HCT116 (cell line): ENCODE measurements at regions not wholly inside any gene's neighbourhood (a gene's known extent, or its start where the extent isn't known, plus 50 kb on each side); places are given as distances from the start of the nearest gene placed in this dataset.

Source experiments
- ATAC-seq: fragments of 200-7000 bp; cut with Tn5 transposase; 2 replicates; pipeline ENCODE4 v1.9.1; 2020; ENCODE audit warnings: mild to moderate bottlenecking, moderate library complexity
- BruUV-seq: library from RNA; stranded (reverse); fragments of 400-500 nt; replicated peaks from 2 replicates; lab custom pipeline; 2021; lab: Mats Ljungman, UMichigan
- CTCF ChIA-PET: fragments of 300-600 bp; sonication (Branson Sonifier 250); formaldehyde crosslinking; loops from one replicate; lab custom pipeline; 2021; ENCODE audit warnings: antibody characterized with exemption; lab: Charles Lee
- POLR2A ChIA-PET: fragments of 300-600, 350-600 bp; sonication (Branson Sonifier 250); formaldehyde crosslinking; loops from one replicate; lab custom pipeline; 2021; ENCODE audit warnings: antibody characterized with exemption; lab: Charles Lee
- RAD21 ChIA-PET, 2 experiments: fragments of 300-600 bp; sonication (Branson Sonifier 250); formaldehyde crosslinking; loops; one replicate each; lab custom pipeline; 2023; ENCODE audit warnings: low total read pairs in 2 of 2; ENCODE audit not compliant: uncharacterized antibody in 2 of 2, unreplicated experiment in 2 of 2, low non-redundant PET in 1 of 2; lab: Charles Lee
- DNase-seq: peaks from one replicate; pipeline ENCODE4 v3.0.0-alpha.2; 2010; ENCODE audit warnings: low read depth, low spot score
- H2AFZ ChIP-seq: fragments of 200-600 bp; shearing (Covaris generic), sonication (generic); 2 replicates; pipeline ENCODE4 v1.6.1; 2017; ENCODE audit warnings: low read depth, mixed run types, mixed read lengths, antibody characterized with exemption, low read length; ENCODE audit not compliant: poor library complexity, severe bottlenecking
- H3K27ac ChIP-seq: 2 replicates; pipeline ENCODE4 v1.5.1; 2012; ENCODE audit warnings: low read depth, low read length
- H3K27me3 ChIP-seq: fragments of 200-600 bp; sonication (generic); 2 replicates; pipeline ENCODE4 v1.6.1; 2016; ENCODE audit warnings: mixed run types, low read length, mixed read lengths; ENCODE audit not compliant: insufficient read depth
- H3K36me3 ChIP-seq, 2 experiments: fragments of 200-500 bp in 1 of 2; fragments of 200-600 bp in 1 of 2; sonication (Bioruptor generic) in 1 of 2; sonication (generic) in 1 of 2; 2 replicates each; pipeline versions ENCODE4 v1.5.1 to v1.6.1; 2014 to 2016; ENCODE audit warnings: low read length in 2 of 2, inconsistent platforms in 1 of 2, mixed read lengths in 1 of 2, mixed run types in 1 of 2; ENCODE audit not compliant: insufficient read depth in 2 of 2, control insufficient read depth in 1 of 2
- H3K4me1 ChIP-seq, 2 experiments: fragments of 200-600 bp in 1 of 2; sonication (generic) in 1 of 2; 2 replicates each; pipeline versions ENCODE4 v1.5.1 to v1.6.1; 2012 to 2017; ENCODE audit warnings: low read length in 2 of 2, inconsistent platforms in 1 of 2, mild to moderate bottlenecking in 1 of 2, mixed read lengths in 1 of 2, mixed run types in 1 of 2, moderate library complexity in 1 of 2; ENCODE audit not compliant: insufficient read depth in 2 of 2, control insufficient read depth in 1 of 2
- H3K4me2 ChIP-seq: fragments of 200-600 bp; sonication (generic); 2 replicates; pipeline ENCODE4 v1.6.1; 2017; ENCODE audit warnings: mixed run types, low read length, mixed read lengths
- H3K4me3 ChIP-seq, 2 experiments: fragments of 200-600 bp in 1 of 2; sonication (generic) in 1 of 2; replicated peaks in 1 of 2; 2 replicates each; pipeline ENCODE4 v1.5.1; 2011 to 2016; ENCODE audit warnings: low read length in 2 of 2, control low read depth in 1 of 2, low read depth in 1 of 2, mild to moderate bottlenecking in 1 of 2, mixed read lengths in 1 of 2, mixed run types in 1 of 2
- H3K79me2 ChIP-seq: fragments of 200-600 bp; sonication (generic); 2 replicates; pipeline ENCODE4 v1.6.1; 2017; ENCODE audit warnings: mild to moderate bottlenecking, mixed run types, low read length, moderate library complexity, mixed read lengths; ENCODE audit not compliant: insufficient read depth
- H3K9ac ChIP-seq: fragments of 200-600 bp; sonication (generic); 2 replicates; pipeline ENCODE4 v1.6.1; 2016; ENCODE audit warnings: low read length, mixed read lengths
- H3K9me2 ChIP-seq: fragments of 200-600 bp; sonication (generic), shearing (Covaris generic); 2 replicates; pipeline ENCODE4 v1.6.1; 2017; ENCODE audit warnings: mixed run types, mild to moderate bottlenecking, moderate library complexity; ENCODE audit not compliant: insufficient read depth
- H3K9me3 ChIP-seq, 2 experiments: fragments of 200-500 bp in 1 of 2; fragments of 200-600 bp in 1 of 2; sonication (Bioruptor generic) in 1 of 2; sonication (generic) in 1 of 2; 2 replicates each; pipeline ENCODE4 v1.6.1; 2014 to 2017; ENCODE audit warnings: low read length in 2 of 2, mixed read lengths in 2 of 2, inconsistent platforms in 1 of 2, low read depth in 1 of 2, mild to moderate bottlenecking in 1 of 2, mixed run types in 1 of 2, moderate library complexity in 1 of 2; ENCODE audit not compliant: control insufficient read depth in 1 of 2, insufficient read depth in 1 of 2
- H4K20me1 ChIP-seq: fragments of 200-600 bp; sonication (generic), shearing (Covaris generic); 2 replicates; pipeline ENCODE4 v1.6.1; 2017; ENCODE audit warnings: mixed run types, mild to moderate bottlenecking, moderate library complexity; ENCODE audit not compliant: insufficient read depth
- ATF3 ChIP-seq: IDR thresholded peaks from 2 replicates; pipeline ENCODE4 v1.6.1; 2012
- CEBPB ChIP-seq: IDR thresholded peaks from 2 replicates; pipeline ENCODE4 v1.6.1; 2012; ENCODE audit warnings: low read depth
- EGR1 ChIP-seq: IDR thresholded peaks from 2 replicates; pipeline ENCODE4 v1.6.1; 2012; ENCODE audit warnings: low read depth
- ELF1 ChIP-seq: IDR thresholded peaks from 2 replicates; pipeline ENCODE4 v1.6.1; 2012; ENCODE audit warnings: low read depth, borderline replicate concordance
- EZH2 ChIP-seq: fragments of 200-600 bp; sonication (generic); IDR thresholded peaks from 2 replicates; pipeline ENCODE4 v1.6.1; 2017; ENCODE audit warnings: antibody characterized with exemption, mixed run types
- MAX ChIP-seq: IDR thresholded peaks from 2 replicates; pipeline ENCODE4 v1.6.1; 2012
- RAD21 ChIP-seq: IDR thresholded peaks from 2 replicates; pipeline ENCODE4 v1.6.1; 2012; ENCODE audit warnings: low read depth, mild to moderate bottlenecking
- REST ChIP-seq: IDR thresholded peaks from 2 replicates; pipeline ENCODE4 v1.6.1; 2012; ENCODE audit warnings: low read depth
- SRF ChIP-seq: IDR thresholded peaks from 2 replicates; pipeline ENCODE4 v1.6.1; 2012; ENCODE audit warnings: low read depth
- ZFX ChIP-seq: fragments of 450-650 bp; IDR thresholded peaks from 2 replicates; pipeline ENCODE4 v1.6.1; 2017
- intact Hi-C: fragments of 100-400 bp; cut with micrococcal nuclease; formaldehyde crosslinking; loops from 2 replicates; pipeline ENCODE4 v1.10.0; 2022

GRCh38 chr22:27083610-27084009 is 426.2 kb downstream of the MIAT start:
- CTCF ChIA-PET, result no interaction called here
- Histone ChIP-seq H3K79me2 (no peaks in the 10 kb centered on the region), H3K4me1 (no peaks in the 10 kb centered on the region), H3K9me3 (no peaks in the 10 kb centered on the region), H3K4me3 (no peak overlapping the region), H3K9ac (no peak overlapping the region), H3K9me2 (no peaks in the 10 kb centered on the region), H3K27me3 (peaks cover 79% of the 10 kb centered on the region), H4K20me1 (no peaks in the 10 kb centered on the region), H3K36me3 (no peaks in the 10 kb centered on the region), H3K27ac (no peak overlapping the region), H3K4me2 (no peak overlapping the region), H2AFZ (no peak overlapping the region)
- POLR2A ChIA-PET, result no interaction called here
- no peak for ATAC-seq
- RAD21 ChIA-PET, result no interaction called here
- no peak for DNase-seq
- intact Hi-C loops, result no loop called here
- no TSS peak for BruUV-seq
- TF ChIP-seq MAX, result no peak
- TF ChIP-seq ZFX, result no peak
- TF ChIP-seq RAD21, result no peak
- TF ChIP-seq ATF3, result no peak
- TF ChIP-seq REST, result no peak
- no peak for TF ChIP-seq EGR1
- TF ChIP-seq CEBPB, result no peak
- no peak for TF ChIP-seq SRF
- no peak for TF ChIP-seq ELF1
- no peak for TF ChIP-seq EZH2
